GM19238 (cell line): ENCODE measurements at regions not wholly inside any gene's neighbourhood (a gene's known extent, or its start where the extent isn't known, plus 50 kb on each side); places are given as distances from the start of the nearest gene placed in this dataset.

Experiments used
- DNase-seq: peaks from one replicate; pipeline ENCODE4 v3.0.0; 2011; ENCODE audit warnings: low spot score; ENCODE audit not compliant: insufficient read length

GRCh38 chr5:147036691-147037245 lies 158.2 kb upstream of the PPP2R2B start:
- DNase-seq: no peak

GRCh38 chr5:147037515-147038205 lies 159.1 kb upstream of the PPP2R2B start:
- DNase-seq: no peak

- DNase-seq: no peak
These were observed 162.3 kb upstream of the PPP2R2B start for GRCh38 chr5:147040856-147041255.

- DNase-seq: no peak
These were observed 166.2 kb upstream of the PPP2R2B start for GRCh38 chr5:147044572-147045273.

GRCh38 chr5:147045290-147045689 lies 166.7 kb upstream of the PPP2R2B start:
- DNase-seq: no peak

GRCh38 chr5:147046281-147046680 lies 167.7 kb upstream of the PPP2R2B start:
- no peak for DNase-seq

- no peak for DNase-seq
These were observed 168.3 kb upstream of the PPP2R2B start for GRCh38 chr5:147046894-147047293.

- no peak for DNase-seq
These were observed 171.2 kb upstream of the PPP2R2B start for GRCh38 chr5:147049764-147050163.

GRCh38 chr5:147050172-147050571 lies 171.6 kb upstream of the PPP2R2B start:
- DNase-seq: no peak

- DNase-seq: no peak
These were observed 172.6 kb upstream of the PPP2R2B start for GRCh38 chr5:147051193-147051592.

GRCh38 chr5:147052519-147052918 lies 174.0 kb upstream of the PPP2R2B start:
- DNase-seq: no peak

GRCh38 chr5:147055089-147055826 lies 176.7 kb upstream of the PPP2R2B start:
- DNase-seq: no peak

- no peak for DNase-seq
These were observed 177.5 kb upstream of the PPP2R2B start for GRCh38 chr5:147055850-147056566.

GRCh38 chr5:147057051-147057450 lies 177.8 kb upstream of the STK32A start:
- no peak for DNase-seq

- DNase-seq: no peak
These were observed 173.4 kb upstream of the STK32A start for GRCh38 chr5:147061431-147061830.

- DNase-seq: no peak
These were observed 172.4 kb upstream of the STK32A start for GRCh38 chr5:147062427-147062826.

GRCh38 chr5:147063943-147064342 lies 170.9 kb upstream of the STK32A start:
- no peak for DNase-seq

GRCh38 chr5:147065071-147065470 lies 169.8 kb upstream of the STK32A start:
- DNase-seq: no peak

GRCh38 chr5:147068998-147069397 lies 165.8 kb upstream of the STK32A start:
- no peak for DNase-seq

GRCh38 chr5:147072622-147073021 lies 162.2 kb upstream of the STK32A start:
- DNase-seq: no peak

GRCh38 chr5:147073098-147073497 lies 161.7 kb upstream of the STK32A start:
- no peak for DNase-seq
